SK-N-MC (cell line): ENCODE measurements at regions not wholly inside any gene's neighbourhood (a gene's known extent, or its start where the extent isn't known, plus 50 kb on each side); places are given as distances from the start of the nearest gene placed in this dataset.

ENCODE experiments used
- EZH2 ChIP-seq: fragments of 200-600 bp; sonication (generic); IDR thresholded peaks from one replicate; pipeline ENCODE4 v1.6.1; 2017; ENCODE audit warnings: antibody characterized with exemption
- FOXP2 ChIP-seq: optimal IDR thresholded peaks from 2 replicates; pipeline ENCODE3; 2011; ENCODE audit warnings: mild to moderate bottlenecking, moderate library complexity; ENCODE audit not compliant: insufficient read depth; ENCODE audit errors: extremely low read length, control extremely low read depth
- POLR2AphosphoS5 ChIP-seq: IDR thresholded peaks from 2 replicates; pipeline ENCODE4 v1.6.1; 2012; ENCODE audit warnings: mild to moderate bottlenecking, low read depth, low read length, borderline replicate concordance

- TF ChIP-seq EZH2 (no peak), POLR2AphosphoS5 (no peak), FOXP2 (no peak)
These were observed 620.5 kb upstream of the KLF4 start for GRCh38 chr9:108109927-108110690.
